Fibroblast of pulmonary artery (primary cell): ENCODE measurements at regions not wholly inside any gene's neighbourhood (a gene's known extent, or its start where the extent isn't known, plus 50 kb on each side); places are given as distances from the start of the nearest gene placed in this dataset.

ENCODE experiments used
- DNase-seq: peaks from one replicate; pipeline ENCODE4 v3.0.0-alpha.2; 2010; ENCODE audit warnings: low read depth
- H3K4me3 ChIP-seq: replicated peaks from 2 replicates; pipeline ENCODE4 v1.5.1; 2011; ENCODE audit warnings: low read depth, mild to moderate bottlenecking, control low read depth, low read length, moderate library complexity
- TF ChIP-seq, protein P1 (sequence below): IDR thresholded peaks from 2 replicates; pipeline ENCODE4 v1.5.1; 2011; ENCODE audit warnings: mild to moderate bottlenecking, control low read depth, low read length, inconsistent platforms; ENCODE audit errors: missing control alignments

DNA sequence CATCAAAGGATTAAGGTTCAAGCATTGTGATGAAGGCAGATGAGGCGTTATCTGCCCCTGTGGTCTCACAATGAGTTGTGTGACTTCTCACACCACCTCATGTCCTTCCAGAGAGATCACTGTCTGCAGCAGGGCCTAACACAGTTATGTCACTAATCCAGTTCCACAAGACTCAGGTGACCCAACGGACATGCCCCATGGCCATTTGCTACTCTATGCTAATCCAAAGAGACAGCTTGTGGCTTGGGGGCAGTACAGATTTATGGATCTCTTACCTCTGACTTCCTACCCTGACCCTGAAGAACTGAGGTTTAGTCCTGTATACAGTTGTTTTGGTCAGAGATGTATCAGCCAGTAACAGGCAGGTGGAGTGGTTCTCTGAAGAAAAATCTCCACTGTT is 147.1 kb downstream of the GLUL start:
- no peak for DNase-seq
- TF ChIP-seq, protein P1, sequence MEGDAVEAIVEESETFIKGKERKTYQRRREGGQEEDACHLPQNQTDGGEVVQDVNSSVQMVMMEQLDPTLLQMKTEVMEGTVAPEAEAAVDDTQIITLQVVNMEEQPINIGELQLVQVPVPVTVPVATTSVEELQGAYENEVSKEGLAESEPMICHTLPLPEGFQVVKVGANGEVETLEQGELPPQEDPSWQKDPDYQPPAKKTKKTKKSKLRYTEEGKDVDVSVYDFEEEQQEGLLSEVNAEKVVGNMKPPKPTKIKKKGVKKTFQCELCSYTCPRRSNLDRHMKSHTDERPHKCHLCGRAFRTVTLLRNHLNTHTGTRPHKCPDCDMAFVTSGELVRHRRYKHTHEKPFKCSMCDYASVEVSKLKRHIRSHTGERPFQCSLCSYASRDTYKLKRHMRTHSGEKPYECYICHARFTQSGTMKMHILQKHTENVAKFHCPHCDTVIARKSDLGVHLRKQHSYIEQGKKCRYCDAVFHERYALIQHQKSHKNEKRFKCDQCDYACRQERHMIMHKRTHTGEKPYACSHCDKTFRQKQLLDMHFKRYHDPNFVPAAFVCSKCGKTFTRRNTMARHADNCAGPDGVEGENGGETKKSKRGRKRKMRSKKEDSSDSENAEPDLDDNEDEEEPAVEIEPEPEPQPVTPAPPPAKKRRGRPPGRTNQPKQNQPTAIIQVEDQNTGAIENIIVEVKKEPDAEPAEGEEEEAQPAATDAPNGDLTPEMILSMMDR = no peak
- no peak overlapping the region for H3K4me3 ChIP-seq

DNA sequence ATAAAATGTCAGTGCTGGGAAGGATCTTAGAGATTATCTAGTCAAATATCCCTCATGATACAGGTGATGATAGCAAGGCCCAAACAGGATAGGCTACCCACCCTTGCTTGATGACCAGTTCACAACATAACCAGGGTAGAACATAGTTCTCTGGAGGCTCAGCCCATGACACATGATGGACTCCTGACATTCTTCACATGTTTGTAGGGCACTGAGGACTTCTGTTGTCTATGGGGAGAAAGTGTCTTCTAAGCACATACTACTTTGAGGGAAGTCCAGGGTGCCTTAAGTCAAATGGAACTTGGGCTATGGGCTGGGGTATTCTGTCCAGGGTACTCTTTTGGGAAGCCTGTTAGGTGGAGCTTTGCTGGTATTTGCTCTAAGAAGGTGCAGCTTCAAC is 148.9 kb downstream of the GLUL start:
- TF ChIP-seq, protein P1 = no peak
- no peak for DNase-seq

DNA sequence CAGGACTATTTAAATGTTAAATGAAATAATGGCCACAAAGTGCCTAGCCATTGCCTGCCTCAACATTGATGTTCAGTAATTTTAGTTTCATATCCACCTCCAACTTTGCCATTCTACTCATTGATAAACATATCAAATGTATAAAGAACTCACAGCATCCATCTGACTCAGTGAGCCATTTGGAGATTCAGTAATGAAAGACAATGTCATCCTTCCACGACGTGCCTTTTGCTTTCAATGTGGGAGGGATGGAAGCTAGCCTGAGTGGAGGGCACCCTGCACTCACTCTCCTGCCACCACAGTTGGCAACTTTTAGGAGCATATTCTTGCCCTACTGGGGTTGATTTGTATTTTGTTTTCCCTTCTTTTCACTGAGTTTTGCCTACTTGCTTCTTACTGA is 151.5 kb downstream of the GLUL start:
- no peak overlapping the region for H3K4me3 ChIP-seq
- DNase-seq = no peak
- TF ChIP-seq, protein P1 = no peak

More for the DNA sequence above, 148.9 kb downstream of the GLUL start:
- no peak overlapping the region for H3K4me3 ChIP-seq

DNA sequence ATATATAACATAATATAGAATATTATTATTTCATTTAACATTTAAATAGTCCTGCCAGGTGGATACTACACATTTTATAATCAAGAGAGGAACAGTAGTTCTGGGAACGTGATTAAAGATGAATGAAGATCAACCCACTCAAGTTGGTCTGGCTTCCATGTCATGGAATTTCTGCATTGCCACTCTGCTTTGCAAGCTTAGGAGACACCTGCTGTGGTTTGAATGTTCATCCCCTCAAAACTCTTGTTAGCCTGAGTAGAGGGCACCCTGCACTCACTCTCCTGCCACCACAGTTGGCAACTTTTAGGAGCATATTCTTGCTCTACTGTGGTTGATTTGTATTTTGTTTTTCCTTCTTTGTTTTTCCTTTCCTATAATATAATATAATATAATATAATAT is 153.2 kb downstream of the GLUL start:
- no peak for DNase-seq
- no peak overlapping the region for H3K4me3 ChIP-seq
- TF ChIP-seq, protein P1 = no peak

DNA sequence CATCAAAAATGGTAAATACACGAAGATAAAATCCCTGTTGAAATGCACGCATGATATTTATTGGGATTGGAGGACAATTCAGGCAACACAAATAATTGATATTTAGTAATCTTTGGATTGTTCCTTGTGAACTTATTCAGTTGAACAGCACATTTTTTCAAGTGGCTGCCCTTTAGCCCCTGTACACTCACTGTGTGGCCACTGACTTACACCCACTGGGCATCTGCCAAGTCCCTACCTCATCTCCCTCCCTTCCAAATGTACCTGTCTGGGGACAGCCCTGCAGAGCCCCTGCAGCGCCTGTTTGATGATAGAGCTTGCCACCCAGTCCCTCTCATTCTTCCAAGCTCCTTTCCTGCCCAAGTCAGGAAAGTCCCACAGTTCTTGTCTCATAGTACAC is 154.3 kb downstream of the GLUL start:
- TF ChIP-seq, protein P1 = no peak
- H3K4me3 ChIP-seq = no peak overlapping the region

DNA sequence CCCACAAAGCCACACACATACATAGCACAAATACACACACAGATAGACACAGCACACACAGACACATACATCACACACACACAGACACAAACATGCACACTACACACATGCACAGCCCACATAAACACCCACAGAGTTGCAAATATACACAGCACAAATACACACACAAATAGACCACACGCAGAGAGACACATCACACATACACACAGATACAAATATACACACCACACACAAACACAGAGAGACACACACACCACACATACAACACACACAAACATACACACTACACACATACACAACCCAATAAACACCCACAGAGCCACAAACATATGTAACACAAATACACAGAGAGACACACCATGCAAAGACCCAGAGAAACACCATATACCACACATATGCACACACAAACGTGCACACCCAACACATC is 154.9 kb downstream of the GLUL start:
- no peak overlapping the region for H3K4me3 ChIP-seq
- TF ChIP-seq, protein P1 = no peak
- DNase-seq = no peak

More for the DNA sequence above, 154.3 kb downstream of the GLUL start:
- DNase-seq = no peak

DNA sequence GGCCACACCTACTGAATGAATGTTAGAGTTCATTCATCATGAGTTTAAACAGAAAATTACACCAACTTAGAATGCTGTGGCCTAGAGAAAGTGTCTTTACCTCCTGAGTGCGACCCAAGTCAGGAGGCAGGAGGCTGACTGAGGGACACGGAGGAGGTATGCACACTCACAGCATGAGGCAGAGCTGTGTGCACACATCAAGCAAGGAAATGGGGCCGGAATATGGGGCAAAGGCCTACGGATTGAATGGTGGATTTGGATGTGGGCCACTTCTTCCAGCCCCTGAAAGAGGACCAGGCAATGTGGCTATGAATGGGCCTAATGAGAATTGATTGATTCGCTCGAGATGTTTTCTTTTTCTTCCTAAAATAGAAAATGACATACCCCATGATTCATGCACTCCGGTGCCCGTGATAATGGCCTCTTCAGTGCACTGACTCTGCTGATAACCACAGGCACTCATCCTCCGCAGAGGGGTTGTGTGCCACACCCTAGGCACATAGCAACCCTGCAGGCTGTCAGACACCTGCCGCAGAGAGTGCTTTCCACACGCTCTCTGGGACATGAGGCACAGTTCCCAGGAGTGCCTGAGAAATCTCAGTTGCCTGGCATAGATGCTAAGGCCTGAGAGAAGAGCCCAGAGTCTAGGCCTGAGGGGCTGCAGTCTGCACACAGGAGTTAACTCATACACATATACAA is 155.5 kb downstream of the GLUL start:
- TF ChIP-seq, protein P1 = no peak
- no peak overlapping the region for H3K4me3 ChIP-seq
- no peak for DNase-seq
